HCT116 (cell line): ENCODE measurements at regions not wholly inside any gene's neighbourhood (a gene's known extent, or its start where the extent isn't known, plus 50 kb on each side); places are given as distances from the start of the nearest gene placed in this dataset.

Source experiments
- CTCF ChIP-seq, 3 experiments: fragments of 200-600 bp in 1 of 3; sonication (generic) in 1 of 3; IDR thresholded peaks in 2 of 3; conservative IDR thresholded peaks in 1 of 3; 2 replicates each; pipeline ENCODE4 v1.5.1; 2012 to 2017; ENCODE audit warnings: low read depth in 2 of 3, low read length in 2 of 3, antibody characterized with exemption in 1 of 3, borderline replicate concordance in 1 of 3, control low read depth in 1 of 3, mild to moderate bottlenecking in 1 of 3, mixed read lengths in 1 of 3, mixed run types in 1 of 3, moderate library complexity in 1 of 3; ENCODE audit not compliant: insufficient read depth in 1 of 3
- ELF1 ChIP-seq: IDR thresholded peaks from 2 replicates; pipeline ENCODE4 v1.6.1; 2012; ENCODE audit warnings: low read depth, borderline replicate concordance
- EZH2 ChIP-seq: fragments of 200-600 bp; sonication (generic); IDR thresholded peaks from 2 replicates; pipeline ENCODE4 v1.6.1; 2017; ENCODE audit warnings: antibody characterized with exemption, mixed run types
- EZH2phosphoT487 ChIP-seq: fragments of 200-600 bp; IDR thresholded peaks from 2 replicates; pipeline ENCODE4 v1.6.1; 2018; ENCODE audit warnings: antibody characterized with exemption, borderline replicate concordance
- FOSL1 ChIP-seq: IDR thresholded peaks from 2 replicates; pipeline ENCODE4 v1.6.1; 2012; ENCODE audit warnings: low read depth
- JUND ChIP-seq: IDR thresholded peaks from 2 replicates; pipeline ENCODE4 v1.6.1; 2012
- POLR2A ChIP-seq: IDR thresholded peaks from 2 replicates; pipeline ENCODE4 v1.7.0; 2011; ENCODE audit warnings: borderline replicate concordance; ENCODE audit not compliant: insufficient read depth, insufficient read length; ENCODE audit errors: extremely low read depth
- POLR2AphosphoS5 ChIP-seq: IDR thresholded peaks from 2 replicates; pipeline ENCODE4 v1.6.1; 2011; ENCODE audit warnings: mild to moderate bottlenecking, low read depth, low read length, moderate library complexity
- REST ChIP-seq: IDR thresholded peaks from 2 replicates; pipeline ENCODE4 v1.6.1; 2012; ENCODE audit warnings: low read depth
- TCF7L2 ChIP-seq: IDR thresholded peaks from 2 replicates; pipeline ENCODE4 v1.7.0; 2011; ENCODE audit warnings: borderline replicate concordance, inconsistent platforms; ENCODE audit not compliant: insufficient read depth, insufficient read length; ENCODE audit errors: extremely low read depth
- ZFX ChIP-seq: fragments of 450-650 bp; IDR thresholded peaks from 2 replicates; pipeline ENCODE4 v1.6.1; 2017

- TF ChIP-seq CTCF (IDR thresholded peaks at IDR 0.05 in 2 of 3, conservative IDR thresholded peaks at IDR 0.05 in 1 of 3; ENCODE audit: borderline replicate concordance in 1 of 3, insufficient read depth in 1 of 3, low read depth in 2 of 3, low read length in 2 of 3) (no peak), EZH2phosphoT487 (no peak), EZH2 (no peak), JUND (no peak), ZFX (no peak), ELF1 (no peak), POLR2A (no peak), FOSL1 (no peak), POLR2AphosphoS5 (no peak), TCF7L2 (no peak), REST (no peak)
Measured at GRCh38 chr17:68100000-68100641, 64.6 kb downstream of the KPNA2 start.
